ENCODE measurements at regions not wholly inside any gene's neighbourhood (a gene's known extent, or its start where the extent isn't known, plus 50 kb on each side); places are given as distances from the start of the nearest gene placed in this dataset.

DNA sequence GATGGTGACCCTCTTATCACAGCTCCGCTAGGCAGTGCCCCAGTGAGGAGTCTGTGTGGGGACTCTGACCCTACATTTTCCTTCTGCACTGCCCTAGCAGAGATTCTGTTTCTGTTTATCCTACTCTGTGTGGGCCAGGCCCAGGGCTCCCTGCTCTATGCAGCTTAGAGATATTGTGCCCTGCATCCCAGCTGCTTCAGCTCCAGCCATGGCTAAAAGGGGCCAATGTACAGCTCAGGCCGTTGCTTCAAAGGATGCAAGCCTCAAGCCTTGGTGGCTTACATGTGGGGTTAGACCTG is 2030.7 kb upstream of the CDH9 start:
- no peak overlapping the region for H3K27ac ChIP-seq
- no peaks in the 10 kb centered on the region for H3K4me1 ChIP-seq (replicated peaks in 1 of 2)
- H3K4me3 ChIP-seq = no peak overlapping the region
- 100% methylated on average over 1 of the region's 2 CpGs; no CpG with 5 or more reads in 9 of the 10 experiments for WGBS, 10 experiments
- no peak for ATAC-seq (replicated peaks in 6 of 8)
- in situ Hi-C loops (cut with MboI; ENCODE audit: low pct_unique_long_range_greater_than_20kb in 2 of 9, low sequenced_read_pairs in 9 of 9, unreplicated experiment in 9 of 9) = no loop called here

GRCh38 chr5:29061381-29061780 is 2023.0 kb upstream of the CDH9 start:
- H3K4me1 ChIP-seq (replicated peaks in 1 of 2) = no peaks in the 10 kb centered on the region
- no peak overlapping the region for H3K27ac ChIP-seq
- no peak overlapping the region for H3K4me3 ChIP-seq
- ATAC-seq (replicated peaks in 6 of 8) = no peak
- in situ Hi-C loops (cut with MboI; ENCODE audit: low pct_unique_long_range_greater_than_20kb in 2 of 9, low sequenced_read_pairs in 9 of 9, unreplicated experiment in 9 of 9) = no loop called here
- 0 to 100% (median 56%) methylated on average over 1 of the region's 1 CpG; no CpG with 5 or more reads in 1 of the 10 experiments for WGBS, 10 experiments

DNA sequence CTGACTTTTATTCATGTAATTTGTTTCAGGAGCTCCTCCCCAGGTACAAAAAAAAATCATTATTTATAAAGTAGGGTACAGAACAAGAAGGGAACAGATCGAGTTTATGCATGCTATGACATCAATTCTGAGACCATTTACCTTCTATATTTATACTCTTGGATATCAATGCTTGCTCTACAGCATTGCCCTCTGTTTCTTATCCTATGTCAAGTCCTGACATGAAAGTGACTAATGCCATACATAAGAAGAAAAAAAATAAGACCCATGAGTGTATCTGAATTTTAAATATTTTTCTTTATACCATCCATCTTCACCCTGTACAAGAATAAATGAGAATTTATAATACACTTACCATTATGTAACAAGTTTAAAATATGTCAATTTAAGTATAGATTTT is 2016.3 kb upstream of the CDH9 start:
- Histone ChIP-seq H3K27ac (no peak overlapping the region), H3K4me1 (replicated peaks in 1 of 2) (no peaks in the 10 kb centered on the region), H3K4me3 (no peak overlapping the region)
- no peak for ATAC-seq (replicated peaks in 6 of 8)
- in situ Hi-C loops (cut with MboI; ENCODE audit: low pct_unique_long_range_greater_than_20kb in 2 of 9, low sequenced_read_pairs in 9 of 9, unreplicated experiment in 9 of 9) = no loop called here
- WGBS, 10 experiments = 0 to 89% (median 75%) methylated on average over 1 of the region's 1 CpG; no CpG with 5 or more reads in 2 of the 10 experiments

DNA sequence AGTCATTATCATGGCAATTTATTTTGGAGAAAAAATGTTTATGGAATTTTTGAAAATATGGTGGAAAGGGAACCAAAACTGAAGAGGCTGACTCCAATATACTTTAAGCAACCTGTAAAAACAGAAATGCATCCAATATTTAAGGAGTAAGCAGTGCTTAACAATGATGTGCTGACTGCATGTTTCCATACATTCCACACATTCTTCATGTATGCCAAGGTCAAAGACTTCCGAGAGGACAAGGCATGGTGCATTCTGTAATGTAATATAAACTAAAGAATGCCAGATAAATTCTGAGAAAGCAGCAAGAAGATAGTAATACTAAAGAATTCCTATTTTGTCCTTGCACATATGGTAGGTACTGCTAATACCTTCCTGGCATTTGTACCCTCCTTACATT is 2015.9 kb upstream of the CDH9 start:
- H3K4me3 ChIP-seq = no peak overlapping the region
- in situ Hi-C loops (cut with MboI; ENCODE audit: low pct_unique_long_range_greater_than_20kb in 2 of 9, low sequenced_read_pairs in 9 of 9, unreplicated experiment in 9 of 9) = no loop called here
- WGBS, 10 experiments = 0 to 83% (median 17%) methylated on average over 1 of the region's 1 CpG; no CpG with 5 or more reads in 2 of the 10 experiments
- no peaks in the 10 kb centered on the region for H3K4me1 ChIP-seq (replicated peaks in 1 of 2)
- H3K27ac ChIP-seq = no peak overlapping the region
- no peak for ATAC-seq (replicated peaks in 6 of 8)

GRCh38 chr5:29051509-29051908 is 2013.1 kb upstream of the CDH9 start:
- WGBS, 10 experiments = 0 to 90% (median 53%) methylated on average over 1 to 4 of the region's 4 CpGs
- in situ Hi-C loops (cut with MboI; ENCODE audit: low pct_unique_long_range_greater_than_20kb in 2 of 9, low sequenced_read_pairs in 9 of 9, unreplicated experiment in 9 of 9) = no loop called here
- H3K27ac ChIP-seq = no peak overlapping the region
- H3K4me3 ChIP-seq = no peak overlapping the region
- no peaks in the 10 kb centered on the region for H3K4me1 ChIP-seq (replicated peaks in 1 of 2)
- ATAC-seq (replicated peaks in 6 of 8) = no peak

GRCh38 chr5:29042152-29042551 is 2003.8 kb upstream of the CDH9 start:
- Histone ChIP-seq H3K4me1 (replicated peaks in 1 of 2) (no peaks in the 10 kb centered on the region), H3K4me3 (no peak overlapping the region), H3K27ac (no peak overlapping the region)
- in situ Hi-C loops (cut with MboI; ENCODE audit: low pct_unique_long_range_greater_than_20kb in 2 of 9, low sequenced_read_pairs in 9 of 9, unreplicated experiment in 9 of 9) = no loop called here
- 10 to 80% (median 37%) methylated on average over 1 to 4 of the region's 4 CpGs; no CpG with 5 or more reads in 2 of the 10 experiments for WGBS, 10 experiments
- ATAC-seq (replicated peaks in 6 of 8) = peak in 3 of 8 experiments; percentile 37 to 55 (median 38)

DNA sequence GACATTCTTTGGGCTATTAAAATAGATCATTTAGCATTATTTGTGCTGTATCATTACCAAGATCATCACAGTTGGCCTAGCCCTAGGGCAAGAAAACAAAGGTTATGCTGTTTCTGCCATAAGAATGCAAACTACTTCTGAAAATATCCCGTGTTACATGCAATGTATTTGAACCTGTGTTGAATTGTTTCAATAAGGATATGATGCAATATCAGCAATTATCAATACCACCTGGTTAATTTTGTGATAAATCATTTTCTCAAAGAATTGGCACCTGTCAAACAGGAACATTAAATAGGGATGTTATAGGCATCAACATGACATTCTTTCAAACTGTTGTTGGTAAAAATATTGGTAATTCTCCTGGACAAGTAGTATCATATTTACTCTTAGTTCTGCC is 2002.0 kb upstream of the CDH9 start:
- no peak overlapping the region for H3K27ac ChIP-seq
- no peak for ATAC-seq (replicated peaks in 6 of 8)
- no peaks in the 10 kb centered on the region for H3K4me1 ChIP-seq (replicated peaks in 1 of 2)
- in situ Hi-C loops (cut with MboI; ENCODE audit: low pct_unique_long_range_greater_than_20kb in 2 of 9, low sequenced_read_pairs in 9 of 9, unreplicated experiment in 9 of 9) = no loop called here
- no peak overlapping the region for H3K4me3 ChIP-seq
- WGBS, 10 experiments = 0 to 100% (median 67%) methylated on average over 1 of the region's 1 CpG; no CpG with 5 or more reads in 3 of the 10 experiments

DNA sequence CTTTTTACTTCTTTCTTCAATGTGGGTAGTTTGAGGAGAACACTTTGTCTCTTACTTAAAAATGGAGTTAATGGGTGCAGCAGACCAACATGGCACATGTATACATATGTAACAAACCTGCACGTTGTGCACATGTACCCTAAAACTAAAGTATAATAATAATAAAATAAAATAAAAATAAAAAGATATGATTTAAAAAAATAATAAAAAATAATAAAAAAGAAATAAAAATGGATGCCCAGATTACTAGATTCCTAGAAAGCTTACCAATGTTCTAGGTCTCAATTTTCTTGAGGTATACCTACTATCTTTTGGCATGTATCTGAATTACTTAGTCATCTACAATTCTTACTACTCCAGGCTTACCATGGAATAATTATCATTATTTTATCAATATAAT is 2001.6 kb upstream of the CDH9 start:
- no peak for ATAC-seq (replicated peaks in 6 of 8)
- in situ Hi-C loops (cut with MboI; ENCODE audit: low pct_unique_long_range_greater_than_20kb in 2 of 9, low sequenced_read_pairs in 9 of 9, unreplicated experiment in 9 of 9) = no loop called here
- H3K4me1 ChIP-seq (replicated peaks in 1 of 2) = no peaks in the 10 kb centered on the region
- no peak overlapping the region for H3K27ac ChIP-seq
- no peak overlapping the region for H3K4me3 ChIP-seq
- 0 to 100% (median 50%) methylated on average over 1 of the region's 1 CpG; no CpG with 5 or more reads in 1 of the 10 experiments for WGBS, 10 experiments

DNA sequence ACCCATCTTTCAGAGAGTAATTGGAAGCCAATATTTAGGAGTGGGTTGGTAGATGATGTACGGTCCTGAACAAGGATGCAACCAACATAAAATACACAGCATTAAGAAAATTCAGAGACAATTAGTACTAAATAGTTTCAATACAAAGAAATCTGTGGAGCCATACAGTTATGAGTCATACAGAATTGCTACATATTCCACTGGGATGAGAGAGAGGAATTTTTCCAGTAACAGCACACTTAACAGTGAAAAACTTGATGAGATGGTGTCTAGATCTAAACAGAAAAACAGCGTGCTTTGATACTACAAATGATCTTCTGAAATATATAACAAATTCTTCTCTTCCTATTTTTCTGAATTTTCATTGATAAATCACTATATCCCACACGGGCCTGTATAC is 1999.3 kb upstream of the CDH9 start:
- ATAC-seq (replicated peaks in 6 of 8) = peak in 1 of 8 experiments; percentile 36
- Histone ChIP-seq H3K4me3 (no peak overlapping the region), H3K4me1 (replicated peaks in 1 of 2) (no peaks in the 10 kb centered on the region), H3K27ac (no peak overlapping the region)
- in situ Hi-C loops (cut with MboI; ENCODE audit: low pct_unique_long_range_greater_than_20kb in 2 of 9, low sequenced_read_pairs in 9 of 9, unreplicated experiment in 9 of 9) = no loop called here
- 0 to 100% (median 74%) methylated on average over 1 to 3 of the region's 3 CpGs for WGBS, 10 experiments

DNA sequence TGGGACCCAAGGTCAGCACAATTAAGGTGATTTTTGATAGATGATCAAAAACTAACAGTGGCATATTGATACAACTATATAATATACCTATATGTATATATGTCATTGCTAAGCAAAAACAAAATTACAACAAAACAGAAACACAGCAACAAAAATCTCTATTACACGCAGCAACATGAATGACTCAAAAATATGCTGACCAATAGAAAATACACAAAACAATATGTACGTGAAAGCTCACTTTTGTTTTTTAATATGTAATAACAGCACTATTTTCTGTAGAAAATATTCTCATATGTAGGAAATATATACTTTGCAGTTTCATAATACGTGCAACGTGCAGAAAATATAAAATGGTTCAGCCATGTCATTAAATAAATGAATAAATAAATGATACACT is 1985.7 kb upstream of the CDH9 start:
- WGBS, 10 experiments = 10 to 100% (median 87%) methylated on average over 1 to 4 of the region's 4 CpGs
- Histone ChIP-seq H3K4me3 (no peak overlapping the region), H3K4me1 (replicated peaks in 1 of 2) (no peaks in the 10 kb centered on the region), H3K27ac (no peak overlapping the region)
- ATAC-seq (replicated peaks in 6 of 8) = no peak
- in situ Hi-C loops (cut with MboI; ENCODE audit: low pct_unique_long_range_greater_than_20kb in 2 of 9, low sequenced_read_pairs in 9 of 9, unreplicated experiment in 9 of 9) = no loop called here

GRCh38 chr5:29023541-29023940 is 1985.2 kb upstream of the CDH9 start:
- Histone ChIP-seq H3K4me1 (replicated peaks in 1 of 2) (no peaks in the 10 kb centered on the region), H3K4me3 (no peak overlapping the region), H3K27ac (no peak overlapping the region)
- in situ Hi-C loops (cut with MboI; ENCODE audit: low pct_unique_long_range_greater_than_20kb in 2 of 9, low sequenced_read_pairs in 9 of 9, unreplicated experiment in 9 of 9) = no loop called here
- no peak for ATAC-seq (replicated peaks in 6 of 8)
- 30 to 100% (median 53%) methylated on average over 1 to 2 of the region's 2 CpGs; no CpG with 5 or more reads in 4 of the 10 experiments for WGBS, 10 experiments

- Histone ChIP-seq H3K4me1 (replicated peaks in 1 of 2) (no peaks in the 10 kb centered on the region), H3K4me3 (no peak overlapping the region), H3K27ac (no peak overlapping the region)
- in situ Hi-C loops (cut with MboI; ENCODE audit: low pct_unique_long_range_greater_than_20kb in 2 of 9, low sequenced_read_pairs in 9 of 9, unreplicated experiment in 9 of 9) = no loop called here
- no peak for ATAC-seq (replicated peaks in 6 of 8)
- WGBS, 10 experiments = 0 to 100% (median 74%) methylated on average over 1 to 2 of the region's 3 CpGs; no CpG with 5 or more reads in 4 of the 10 experiments
These were observed 1979.1 kb upstream of the CDH9 start for GRCh38 chr5:29017501-29017900.

GRCh38 chr5:29016067-29016466 is 1977.7 kb upstream of the CDH9 start:
- in situ Hi-C loops (cut with MboI; ENCODE audit: low pct_unique_long_range_greater_than_20kb in 2 of 9, low sequenced_read_pairs in 9 of 9, unreplicated experiment in 9 of 9) = no loop called here
- WGBS, 10 experiments = 0 to 100% (median 40%) methylated on average over 1 to 4 of the region's 4 CpGs; no CpG with 5 or more reads in 1 of the 10 experiments
- ATAC-seq (replicated peaks in 6 of 8) = peak in 1 of 8 experiments; percentile 32

GRCh38 chr5:29015523-29015922 is 1977.1 kb upstream of the CDH9 start:
- no peaks in the 10 kb centered on the region for H3K4me1 ChIP-seq (replicated peaks in 1 of 2)
- H3K4me3 ChIP-seq = no peak overlapping the region
- ATAC-seq (replicated peaks in 6 of 8) = no peak
- in situ Hi-C loops (cut with MboI; ENCODE audit: low pct_unique_long_range_greater_than_20kb in 2 of 9, low sequenced_read_pairs in 9 of 9, unreplicated experiment in 9 of 9) = no loop called here
- H3K27ac ChIP-seq = no peak overlapping the region
- 0 to 100% (median 80%) methylated on average over 2 of the region's 2 CpGs; no CpG with 5 or more reads in 2 of the 10 experiments for WGBS, 10 experiments

More at GRCh38 chr5:29016067-29016466, 1977.7 kb upstream of the CDH9 start:
- Histone ChIP-seq H3K4me1 (replicated peaks in 1 of 2) (no peaks in the 10 kb centered on the region), H3K27ac (no peak overlapping the region), H3K4me3 (no peak overlapping the region)
